Brain microvascular endothelial cell (primary cell): ENCODE measurements at regions not wholly inside any gene's neighbourhood (a gene's known extent, or its start where the extent isn't known, plus 50 kb on each side); places are given as distances from the start of the nearest gene placed in this dataset.

Source experiments
- DNase-seq: peaks from one replicate; pipeline ENCODE4 v3.0.0-alpha.2; 2020
- H3K27ac ChIP-seq: fragments of 250-450 bp; sonication (Bioruptor Pico); 2 replicates; pipeline ENCODE4 v1.5.1; 2020; ENCODE audit warnings: mild to moderate bottlenecking, moderate library complexity
- H3K27me3 ChIP-seq: fragments of 250-450 bp; sonication (Bioruptor Pico); replicated peaks from 2 replicates; pipeline ENCODE4 v1.5.1; 2020; ENCODE audit warnings: mild to moderate bottlenecking
- H3K36me3 ChIP-seq: fragments of 250-450 bp; sonication (Bioruptor Pico); replicated peaks from 2 replicates; pipeline ENCODE4 v1.5.1; 2020; ENCODE audit warnings: mild to moderate bottlenecking
- H3K4me3 ChIP-seq: 2 replicates; pipeline ENCODE4 v1.5.1; 2011; ENCODE audit warnings: low read depth, mild to moderate bottlenecking, control low read depth, low read length, moderate library complexity
- CTCF ChIP-seq: IDR thresholded peaks from 2 replicates; pipeline ENCODE4 v1.5.1; 2011; ENCODE audit warnings: low read depth, mild to moderate bottlenecking, moderate library complexity, low read length, control low read depth, inconsistent platforms; ENCODE audit errors: missing control alignments
- in situ Hi-C: cut with HindIII; loops from 2 replicates; pipeline ENCODE4 v1.10.0; 2017; ENCODE audit warnings: low sequenced_read_pairs, low pct_ligation_motif_present

GRCh38 chr21:26412885-26413284 is 160.2 kb downstream of the CYYR1 start:
- DNase-seq = no peak
- H3K36me3 ChIP-seq = no peaks in the 10 kb centered on the region
- no peak overlapping the region for H3K4me3 ChIP-seq
- in situ Hi-C loops = no loop called here
- no peak for TF ChIP-seq CTCF
- no peak overlapping the region for H3K27ac ChIP-seq
- H3K27me3 ChIP-seq = no peaks in the 10 kb centered on the region

GRCh38 chr21:26409735-26410134 is 163.4 kb downstream of the CYYR1 start:
- H3K27me3 ChIP-seq = no peaks in the 10 kb centered on the region
- H3K27ac ChIP-seq = no peak overlapping the region
- H3K4me3 ChIP-seq = no peak overlapping the region
- H3K36me3 ChIP-seq = no peaks in the 10 kb centered on the region
- in situ Hi-C loops = no loop called here
- no peak for TF ChIP-seq CTCF
- DNase-seq = no peak

- Histone ChIP-seq H3K27me3 (no peaks in the 10 kb centered on the region), H3K36me3 (no peaks in the 10 kb centered on the region), H3K4me3 (no peak overlapping the region), H3K27ac (no peak overlapping the region)
- no peak for DNase-seq
- no peak for TF ChIP-seq CTCF
- in situ Hi-C loops = no loop called here
These were observed 164.6 kb downstream of the CYYR1 start for GRCh38 chr21:26408511-26408910.

GRCh38 chr21:26406526-26406925 is 166.6 kb downstream of the CYYR1 start:
- Histone ChIP-seq H3K36me3 (no peaks in the 10 kb centered on the region), H3K27me3 (no peaks in the 10 kb centered on the region), H3K27ac (no peak overlapping the region), H3K4me3 (peak overlapping the region; percentile 46)
- in situ Hi-C loops = no loop called here
- no peak for TF ChIP-seq CTCF
- no peak for DNase-seq

GRCh38 chr21:26405735-26406361 is 167.2 kb downstream of the CYYR1 start:
- TF ChIP-seq CTCF = no peak
- H3K27me3 ChIP-seq = no peaks in the 10 kb centered on the region
- peak overlapping the region; percentile 46 for H3K4me3 ChIP-seq
- H3K27ac ChIP-seq = peak overlapping the region; percentile 3
- no peaks in the 10 kb centered on the region for H3K36me3 ChIP-seq
- in situ Hi-C loops = no loop called here
- DNase-seq = peak; percentile 84

GRCh38 chr21:26405071-26405470 is 168.0 kb downstream of the CYYR1 start:
- peak; percentile 4 for TF ChIP-seq CTCF
- no peaks in the 10 kb centered on the region for H3K36me3 ChIP-seq
- no peaks in the 10 kb centered on the region for H3K27me3 ChIP-seq
- in situ Hi-C loops = no loop called here
- H3K4me3 ChIP-seq = no peak overlapping the region
- DNase-seq = peak; percentile 67
- H3K27ac ChIP-seq = no peak overlapping the region
